ENCODE measurements at regions not wholly inside any gene's neighbourhood (a gene's known extent, or its start where the extent isn't known, plus 50 kb on each side); places are given as distances from the start of the nearest gene placed in this dataset.

- DNase-seq = no peak
- TF ChIP-seq, protein P1, sequence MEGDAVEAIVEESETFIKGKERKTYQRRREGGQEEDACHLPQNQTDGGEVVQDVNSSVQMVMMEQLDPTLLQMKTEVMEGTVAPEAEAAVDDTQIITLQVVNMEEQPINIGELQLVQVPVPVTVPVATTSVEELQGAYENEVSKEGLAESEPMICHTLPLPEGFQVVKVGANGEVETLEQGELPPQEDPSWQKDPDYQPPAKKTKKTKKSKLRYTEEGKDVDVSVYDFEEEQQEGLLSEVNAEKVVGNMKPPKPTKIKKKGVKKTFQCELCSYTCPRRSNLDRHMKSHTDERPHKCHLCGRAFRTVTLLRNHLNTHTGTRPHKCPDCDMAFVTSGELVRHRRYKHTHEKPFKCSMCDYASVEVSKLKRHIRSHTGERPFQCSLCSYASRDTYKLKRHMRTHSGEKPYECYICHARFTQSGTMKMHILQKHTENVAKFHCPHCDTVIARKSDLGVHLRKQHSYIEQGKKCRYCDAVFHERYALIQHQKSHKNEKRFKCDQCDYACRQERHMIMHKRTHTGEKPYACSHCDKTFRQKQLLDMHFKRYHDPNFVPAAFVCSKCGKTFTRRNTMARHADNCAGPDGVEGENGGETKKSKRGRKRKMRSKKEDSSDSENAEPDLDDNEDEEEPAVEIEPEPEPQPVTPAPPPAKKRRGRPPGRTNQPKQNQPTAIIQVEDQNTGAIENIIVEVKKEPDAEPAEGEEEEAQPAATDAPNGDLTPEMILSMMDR (IDR thresholded peaks at IDR 0.05; ENCODE audit: borderline replicate concordance, extremely low read depth, insufficient read depth) = no peak
- H3K4me1 ChIP-seq (ENCODE audit: control insufficient read depth in 2 of 3, insufficient read depth in 2 of 3, low read depth in 1 of 3, low read length in 3 of 3) = peaks cover 0 to 16% (median 11%) of the 10 kb centered on the region in 3 donors
- H3K36me3 ChIP-seq (ENCODE audit: control insufficient read depth in 2 of 3, insufficient read depth in 3 of 3, low read length in 3 of 3) = no peaks in the 10 kb centered on the region
- no peak overlapping the region for H3K4me3 ChIP-seq (ENCODE audit: low read length in 3 of 3)
- H3K27ac ChIP-seq (ENCODE audit: low read depth in 2 of 2, low read length in 2 of 2) = no peak overlapping the region
- intact Hi-C loops (cut with DNase I) = no loop called here
- FAIRE-seq = no peak
- H3K9ac ChIP-seq (ENCODE audit: low read length in 3 of 3) = no peak overlapping the region
- no peaks in the 10 kb centered on the region for H3K9me3 ChIP-seq (ENCODE audit: control insufficient read depth in 2 of 3, insufficient read depth in 1 of 3, low read length in 3 of 3)
- no peaks in the 10 kb centered on the region for H3K27me3 ChIP-seq (ENCODE audit: control insufficient read depth, insufficient read depth, low read length)
Measured at GRCh38 chr14:56718312-56718711, 92.0 kb downstream of the OTX2 start.

DNA sequence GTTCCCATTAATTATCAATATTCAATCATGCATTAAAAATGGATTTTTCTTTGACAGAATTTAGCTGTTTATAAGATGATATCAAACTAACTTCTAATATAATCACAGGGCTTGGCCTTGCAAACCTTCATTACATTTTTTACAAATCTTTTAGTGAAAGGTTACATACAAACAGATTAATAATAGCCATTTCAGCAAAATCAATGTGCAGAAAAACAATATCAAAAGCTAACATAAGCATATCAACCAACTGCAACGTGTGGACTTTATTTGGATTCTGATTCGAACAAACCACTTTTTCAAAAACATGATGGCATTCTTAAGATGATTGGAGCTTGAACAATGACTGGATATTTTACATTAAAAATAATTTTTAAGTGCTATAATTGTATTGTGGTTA lies 93.6 kb downstream of the OTX2 start:
- H3K4me3 ChIP-seq (ENCODE audit: low read length in 3 of 3) = no peak overlapping the region
- no peak for DNase-seq
- H3K9me3 ChIP-seq (ENCODE audit: control insufficient read depth in 2 of 3, insufficient read depth in 1 of 3, low read length in 3 of 3) = no peaks in the 10 kb centered on the region
- H3K4me1 ChIP-seq (ENCODE audit: control insufficient read depth in 2 of 3, insufficient read depth in 2 of 3, low read depth in 1 of 3, low read length in 3 of 3) = peaks cover 0 to 11% (median 11%) of the 10 kb centered on the region in 3 donors
- intact Hi-C loops (cut with DNase I) = no loop called here
- H3K36me3 ChIP-seq (ENCODE audit: control insufficient read depth in 2 of 3, insufficient read depth in 3 of 3, low read length in 3 of 3) = no peaks in the 10 kb centered on the region
- no peak for FAIRE-seq
- H3K27ac ChIP-seq (ENCODE audit: low read depth in 2 of 2, low read length in 2 of 2) = no peak overlapping the region
- TF ChIP-seq, protein P1 (IDR thresholded peaks at IDR 0.05; ENCODE audit: borderline replicate concordance, extremely low read depth, insufficient read depth) = no peak
- no peaks in the 10 kb centered on the region for H3K27me3 ChIP-seq (ENCODE audit: control insufficient read depth, insufficient read depth, low read length)
- no peak overlapping the region for H3K9ac ChIP-seq (ENCODE audit: low read length in 3 of 3)

DNA sequence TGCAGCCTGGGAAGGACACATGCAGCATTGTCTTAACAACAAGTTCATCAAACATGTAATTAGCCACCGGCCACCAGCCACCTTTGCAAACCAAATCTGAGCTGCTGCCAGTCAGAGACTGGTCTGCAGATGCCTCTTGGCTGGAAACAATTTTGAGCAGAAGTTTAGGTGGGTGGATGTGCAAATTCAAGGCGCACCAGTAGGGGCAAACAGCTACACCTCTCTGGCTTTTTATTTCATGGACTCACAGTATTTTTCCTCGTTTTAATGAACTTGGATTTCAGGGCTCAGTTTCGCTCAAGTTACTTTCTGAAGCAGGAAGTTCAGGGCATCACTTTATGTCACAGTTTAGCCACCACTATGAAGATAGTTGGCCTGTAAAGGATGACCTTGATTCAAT lies 94.3 kb downstream of the OTX2 start:
- no peaks in the 10 kb centered on the region for H3K9me3 ChIP-seq (ENCODE audit: control insufficient read depth in 2 of 3, insufficient read depth in 1 of 3, low read length in 3 of 3)
- FAIRE-seq (no peak), DNase-seq (no peak)
- intact Hi-C loops (cut with DNase I) = no loop called here
- no peak overlapping the region for H3K9ac ChIP-seq (ENCODE audit: low read length in 3 of 3)
- H3K36me3 ChIP-seq (ENCODE audit: control insufficient read depth in 2 of 3, insufficient read depth in 3 of 3, low read length in 3 of 3) = no peaks in the 10 kb centered on the region
- no peak overlapping the region for H3K4me3 ChIP-seq (ENCODE audit: low read length in 3 of 3)
- H3K27ac ChIP-seq (ENCODE audit: low read depth in 2 of 2, low read length in 2 of 2) = no peak overlapping the region
- H3K27me3 ChIP-seq (ENCODE audit: control insufficient read depth, insufficient read depth, low read length) = no peaks in the 10 kb centered on the region
- TF ChIP-seq, protein P1 (IDR thresholded peaks at IDR 0.05; ENCODE audit: borderline replicate concordance, extremely low read depth, insufficient read depth) = no peak
- H3K4me1 ChIP-seq (ENCODE audit: control insufficient read depth in 2 of 3, insufficient read depth in 2 of 3, low read depth in 1 of 3, low read length in 3 of 3) = peaks cover 0 to 9% (median 8%) of the 10 kb centered on the region in 3 donors

DNA sequence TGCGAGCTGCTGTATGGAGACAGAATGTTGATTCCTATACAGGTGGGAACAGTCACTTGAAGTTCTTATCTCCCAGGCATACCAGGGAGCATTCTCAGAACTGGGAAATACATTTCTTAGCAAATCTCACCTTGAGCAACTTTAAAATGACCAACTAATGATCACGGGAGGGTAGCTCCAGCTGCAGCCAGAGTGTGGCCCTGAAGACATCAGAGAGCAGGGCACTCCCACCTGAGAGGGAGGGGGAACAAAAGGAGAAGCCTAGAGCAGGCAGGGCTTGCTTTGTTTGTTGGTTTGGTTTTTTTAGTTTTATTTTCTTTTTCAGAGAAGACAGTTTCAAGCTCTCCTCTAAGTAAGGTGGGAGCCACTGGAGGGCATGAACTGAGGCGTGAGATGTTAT lies 101.1 kb downstream of the OTX2 start:
- H3K9me3 ChIP-seq (ENCODE audit: control insufficient read depth in 2 of 3, insufficient read depth in 1 of 3, low read length in 3 of 3) = no peaks in the 10 kb centered on the region
- H3K27ac ChIP-seq (ENCODE audit: low read depth in 2 of 2, low read length in 2 of 2) = no peak overlapping the region
- intact Hi-C loops (cut with DNase I) = no loop called here
- H3K4me3 ChIP-seq (ENCODE audit: low read length in 3 of 3) = no peak overlapping the region
- H3K27me3 ChIP-seq (ENCODE audit: control insufficient read depth, insufficient read depth, low read length) = no peaks in the 10 kb centered on the region
- TF ChIP-seq, protein P1 (IDR thresholded peaks at IDR 0.05; ENCODE audit: borderline replicate concordance, extremely low read depth, insufficient read depth) = no peak
- DNase-seq = no peak
- no peaks in the 10 kb centered on the region for H3K4me1 ChIP-seq (ENCODE audit: control insufficient read depth in 2 of 3, insufficient read depth in 2 of 3, low read depth in 1 of 3, low read length in 3 of 3)
- H3K9ac ChIP-seq (ENCODE audit: low read length in 3 of 3) = no peak overlapping the region
- H3K36me3 ChIP-seq (ENCODE audit: control insufficient read depth in 2 of 3, insufficient read depth in 3 of 3, low read length in 3 of 3) = no peaks in the 10 kb centered on the region
- no peak for FAIRE-seq

All from kidney (tissue), 13 donors.